Keratinocyte (primary cell): ENCODE measurements at regions not wholly inside any gene's neighbourhood (a gene's known extent, or its start where the extent isn't known, plus 50 kb on each side); places are given as distances from the start of the nearest gene placed in this dataset.

Source experiments
- CTCF ChIP-seq, 3 experiments: IDR thresholded peaks in 1 of 3; conservative IDR thresholded peaks in 1 of 3; optimal IDR thresholded peaks in 1 of 3; 2 replicates in 2 of 3; 3 replicates in 1 of 3; pipeline versions ENCODE3 to v1.5.1; 2011; ENCODE audit warnings: low read length in 3 of 3, mild to moderate bottlenecking in 3 of 3, moderate library complexity in 2 of 3, control low read depth in 1 of 3, inconsistent platforms in 1 of 3; ENCODE audit not compliant: insufficient read depth in 2 of 3; ENCODE audit errors: extremely low read depth in 1 of 3
- EZH2 ChIP-seq: IDR thresholded peaks from one replicate; pipeline ENCODE4 v1.6.1; 2012; ENCODE audit warnings: inconsistent platforms, mild to moderate bottlenecking, low read length, moderate library complexity

- TF ChIP-seq CTCF (optimal IDR thresholded peaks at IDR 0.05 in 1 of 3, IDR thresholded peaks at IDR 0.05 in 1 of 3, conservative IDR thresholded peaks at IDR 0.05 in 1 of 3; ENCODE audit: extremely low read depth in 1 of 3, insufficient read depth in 2 of 3, low read length in 3 of 3), result no peak
- TF ChIP-seq EZH2, result no peak
Measured at GRCh38 chr6:4347877-4348276, 212.5 kb upstream of the ECI2 start.
